ENCODE measurements at regions not wholly inside any gene's neighbourhood (a gene's known extent, or its start where the extent isn't known, plus 50 kb on each side); places are given as distances from the start of the nearest gene placed in this dataset.

GRCh38 chr9:20043035-20043434 is 254.2 kb upstream of the SLC24A2 start:
- DNase-seq (ENCODE audit: low read depth), result no peak
- no peak overlapping the region for H3K4me3 ChIP-seq (ENCODE audit: low read depth, low read length)
- TF ChIP-seq, protein P1, sequence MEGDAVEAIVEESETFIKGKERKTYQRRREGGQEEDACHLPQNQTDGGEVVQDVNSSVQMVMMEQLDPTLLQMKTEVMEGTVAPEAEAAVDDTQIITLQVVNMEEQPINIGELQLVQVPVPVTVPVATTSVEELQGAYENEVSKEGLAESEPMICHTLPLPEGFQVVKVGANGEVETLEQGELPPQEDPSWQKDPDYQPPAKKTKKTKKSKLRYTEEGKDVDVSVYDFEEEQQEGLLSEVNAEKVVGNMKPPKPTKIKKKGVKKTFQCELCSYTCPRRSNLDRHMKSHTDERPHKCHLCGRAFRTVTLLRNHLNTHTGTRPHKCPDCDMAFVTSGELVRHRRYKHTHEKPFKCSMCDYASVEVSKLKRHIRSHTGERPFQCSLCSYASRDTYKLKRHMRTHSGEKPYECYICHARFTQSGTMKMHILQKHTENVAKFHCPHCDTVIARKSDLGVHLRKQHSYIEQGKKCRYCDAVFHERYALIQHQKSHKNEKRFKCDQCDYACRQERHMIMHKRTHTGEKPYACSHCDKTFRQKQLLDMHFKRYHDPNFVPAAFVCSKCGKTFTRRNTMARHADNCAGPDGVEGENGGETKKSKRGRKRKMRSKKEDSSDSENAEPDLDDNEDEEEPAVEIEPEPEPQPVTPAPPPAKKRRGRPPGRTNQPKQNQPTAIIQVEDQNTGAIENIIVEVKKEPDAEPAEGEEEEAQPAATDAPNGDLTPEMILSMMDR (conservative IDR thresholded peaks at IDR 0.05; ENCODE audit: low read depth, low read length), result no peak

DNA sequence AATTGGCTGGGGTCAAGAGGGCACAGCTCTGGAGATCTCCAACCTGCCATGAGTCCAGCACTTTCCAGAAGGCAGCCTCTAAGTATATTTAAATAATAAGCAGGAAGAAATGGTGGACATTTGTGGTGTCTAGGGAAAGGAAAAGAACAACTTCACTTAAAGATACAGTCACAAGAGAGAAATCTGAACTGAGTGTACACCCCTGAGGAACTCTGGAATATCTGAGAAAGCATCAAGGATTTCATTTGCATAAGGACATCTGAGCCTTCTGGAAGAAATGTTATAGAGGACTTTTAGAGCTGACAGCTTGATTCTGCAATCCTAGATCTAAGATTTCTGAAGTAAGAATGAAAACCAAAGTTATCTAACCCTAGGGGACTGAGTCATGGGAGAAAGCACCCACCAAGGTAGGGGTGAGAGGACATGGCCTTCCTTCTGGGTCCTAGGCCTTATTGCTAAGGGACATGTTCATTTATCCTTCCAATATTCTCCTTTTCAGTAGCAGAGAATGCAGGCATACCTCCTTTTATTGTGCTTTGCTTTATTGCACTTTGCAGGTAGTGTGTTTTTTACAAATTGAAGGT is 253.4 kb upstream of the SLC24A2 start:
- no peak overlapping the region for H3K4me3 ChIP-seq (ENCODE audit: low read depth, low read length)
- DNase-seq (ENCODE audit: low read depth), result no peak
- TF ChIP-seq, protein P1 (conservative IDR thresholded peaks at IDR 0.05; ENCODE audit: low read depth, low read length), result no peak

DNA sequence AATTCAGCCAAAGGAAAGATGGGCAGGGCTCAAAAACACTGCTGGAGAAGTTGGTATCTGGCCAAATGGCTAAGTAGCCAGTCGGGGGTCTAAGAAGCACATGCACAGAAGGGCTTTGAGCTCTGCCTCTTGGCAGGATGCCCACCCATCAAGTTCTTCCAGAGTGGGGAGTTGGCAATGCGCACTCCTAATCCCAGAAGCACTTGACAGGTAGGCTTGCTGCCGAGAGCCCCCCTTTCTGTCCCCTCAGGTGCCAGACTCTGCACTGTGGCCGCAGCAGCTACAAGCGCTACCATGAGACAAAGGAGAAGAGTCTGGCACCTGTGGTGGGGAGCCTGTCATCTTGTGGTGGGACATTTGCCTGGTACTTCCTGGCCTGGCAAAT is 252.9 kb upstream of the SLC24A2 start:
- no peak overlapping the region for H3K4me3 ChIP-seq (ENCODE audit: low read depth, low read length)
- no peak for DNase-seq (ENCODE audit: low read depth)
- TF ChIP-seq, protein P1 (conservative IDR thresholded peaks at IDR 0.05; ENCODE audit: low read depth, low read length), result no peak

GRCh38 chr9:20040991-20041696 is 252.3 kb upstream of the SLC24A2 start:
- TF ChIP-seq, protein P1 (conservative IDR thresholded peaks at IDR 0.05; ENCODE audit: low read depth, low read length), result no peak
- H3K4me3 ChIP-seq (ENCODE audit: low read depth, low read length), result no peak overlapping the region
- no peak for DNase-seq (ENCODE audit: low read depth)

GRCh38 chr9:20037699-20038098 is 248.9 kb upstream of the SLC24A2 start:
- H3K4me3 ChIP-seq (ENCODE audit: low read depth, low read length), result no peak overlapping the region
- no peak for DNase-seq (ENCODE audit: low read depth)
- TF ChIP-seq, protein P1 (conservative IDR thresholded peaks at IDR 0.05; ENCODE audit: low read depth, low read length), result no peak

DNA sequence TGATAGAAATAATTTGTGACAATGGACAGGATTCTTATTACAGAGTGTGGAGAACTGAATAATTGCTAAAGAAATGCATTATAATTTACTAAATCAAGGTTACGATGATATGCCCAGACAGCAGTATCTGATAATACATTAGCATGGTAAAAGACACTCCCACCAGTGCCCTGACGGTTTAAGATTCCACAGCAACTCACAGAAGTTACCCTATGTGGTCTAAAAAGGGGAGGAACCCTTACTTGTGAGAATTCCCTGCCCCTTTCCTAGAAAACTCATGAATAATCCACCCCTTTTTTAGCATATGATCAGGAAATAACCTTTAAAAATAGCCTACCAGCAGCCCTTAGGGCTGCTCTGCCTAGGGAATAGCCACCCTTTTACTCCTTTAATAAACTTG is 244.7 kb upstream of the SLC24A2 start:
- TF ChIP-seq, protein P1 (conservative IDR thresholded peaks at IDR 0.05; ENCODE audit: low read depth, low read length), result no peak
- DNase-seq (ENCODE audit: low read depth), result no peak
- H3K4me3 ChIP-seq (ENCODE audit: low read depth, low read length), result no peak overlapping the region
